Left lung (tissue), 4 donors: ENCODE measurements at regions not wholly inside any gene's neighbourhood (a gene's known extent, or its start where the extent isn't known, plus 50 kb on each side); places are given as distances from the start of the nearest gene placed in this dataset.
"Not testable (repeated sequence)": the region's sequence is repeated elsewhere in the genome, so short reads cannot be mapped to it uniquely, and the experiment has no call there.

Experiments used
- ATAC-seq: fragments of 200-7000 bp; cut with Tn5 transposase; one replicate; pipeline ENCODE4 v1.9.1; 2020; ENCODE audit warnings: moderate library complexity
- DNase-seq, 4 donors: peaks; one replicate each; pipeline ENCODE4 v3.0.0-alpha.2; 2013 to 2020
- H3K27ac ChIP-seq, 2 donors: fragments of 200-600 bp; sonication (generic) in 1 of 2; one replicate each; pipeline versions ENCODE4 v1.5.0 to v1.8.0; 2020 to 2021
- H3K27me3 ChIP-seq, 2 donors: fragments of 200-600 bp; sonication (generic) in 1 of 2; one replicate each; pipeline versions ENCODE4 v1.5.0 to v1.8.0; 2020 to 2021
- H3K36me3 ChIP-seq, 2 donors: fragments of 200-600 bp; sonication (generic) in 1 of 2; one replicate each; pipeline versions ENCODE4 v1.5.0 to v1.8.0; 2020 to 2021
- H3K4me1 ChIP-seq, 2 donors: fragments of 200-600 bp; one replicate each; pipeline ENCODE4 v1.8.0; 2021
- H3K4me3 ChIP-seq, 2 donors: fragments of 200-600 bp; sonication (generic) in 1 of 2; one replicate each; pipeline versions ENCODE4 v1.5.0 to v1.8.0; 2020 to 2021; ENCODE audit warnings: mild to moderate bottlenecking in 1 of 2
- H3K9me3 ChIP-seq, 2 donors: fragments of 200-600 bp; sonication (generic) in 1 of 2; one replicate each; pipeline versions ENCODE4 v1.5.0 to v1.8.0; 2020 to 2021
- CTCF ChIP-seq, 2 donors: fragments of 200-600 bp; sonication (generic) in 1 of 2; IDR thresholded peaks; one replicate each; pipeline versions ENCODE4 v1.5.0 to v1.8.0; 2021; ENCODE audit warnings: antibody characterized with exemption in 2 of 2
- intact Hi-C, 2 donors: fragments of 100-400 bp; cut with DNase I; formaldehyde crosslinking; loops; one replicate each; pipeline versions ENCODE4 v1.11.2 to v1.14.2; 2022
- donor health status: DM: no; HTN: yes; CAD: no.
- donor health status: DM: no; HTN: no; CAD: no.

DNA sequence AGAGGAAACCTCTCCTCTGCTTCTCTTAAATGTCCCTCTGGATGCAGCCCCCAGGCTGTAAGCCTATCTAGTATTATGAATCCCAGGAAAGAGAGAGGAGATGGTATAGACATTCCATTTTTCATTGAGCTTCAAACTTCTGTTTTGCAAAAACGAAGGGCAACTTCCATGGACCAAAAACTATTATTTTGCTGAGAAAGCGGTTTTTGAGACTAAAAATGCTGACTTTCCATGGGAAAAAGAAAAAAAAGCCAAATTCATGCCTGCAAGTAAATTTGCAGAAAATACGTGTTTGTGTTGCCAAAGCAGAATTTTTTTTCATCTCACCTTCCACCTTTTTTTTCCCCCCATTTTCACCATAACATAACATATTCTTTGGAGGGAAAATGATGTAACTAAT is 272.5 kb upstream of the CELF4 start:
- H3K36me3 ChIP-seq: no peaks in the 10 kb centered on the region
- DNase-seq: no peak

GRCh38 chr18:37836071-37836970 is 270.7 kb upstream of the CELF4 start:
- TF ChIP-seq CTCF (IDR thresholded peaks at IDR 0.05): no peak
- intact Hi-C loops: no loop called here
- H3K27me3 ChIP-seq: no peaks in the 10 kb centered on the region
- H3K4me3 ChIP-seq: no peak overlapping the region
- H3K4me1 ChIP-seq: no peaks in the 10 kb centered on the region
- no peaks in the 10 kb centered on the region for H3K36me3 ChIP-seq
- no peak overlapping the region for H3K27ac ChIP-seq
- no peak for ATAC-seq
- H3K9me3 ChIP-seq: peaks cover 0 to 10% of the 10 kb centered on the region in 2 donors
- no peak for DNase-seq

More for the DNA sequence above, 272.5 kb upstream of the CELF4 start:
- Histone ChIP-seq H3K4me3 (no peak overlapping the region), H3K27me3 (no peaks in the 10 kb centered on the region), H3K9me3 (no peaks in the 10 kb centered on the region), H3K27ac (no peak overlapping the region), H3K4me1 (no peaks in the 10 kb centered on the region)
- no peak for ATAC-seq
- intact Hi-C loops: no loop called here
- TF ChIP-seq CTCF (IDR thresholded peaks at IDR 0.05): no peak

DNA sequence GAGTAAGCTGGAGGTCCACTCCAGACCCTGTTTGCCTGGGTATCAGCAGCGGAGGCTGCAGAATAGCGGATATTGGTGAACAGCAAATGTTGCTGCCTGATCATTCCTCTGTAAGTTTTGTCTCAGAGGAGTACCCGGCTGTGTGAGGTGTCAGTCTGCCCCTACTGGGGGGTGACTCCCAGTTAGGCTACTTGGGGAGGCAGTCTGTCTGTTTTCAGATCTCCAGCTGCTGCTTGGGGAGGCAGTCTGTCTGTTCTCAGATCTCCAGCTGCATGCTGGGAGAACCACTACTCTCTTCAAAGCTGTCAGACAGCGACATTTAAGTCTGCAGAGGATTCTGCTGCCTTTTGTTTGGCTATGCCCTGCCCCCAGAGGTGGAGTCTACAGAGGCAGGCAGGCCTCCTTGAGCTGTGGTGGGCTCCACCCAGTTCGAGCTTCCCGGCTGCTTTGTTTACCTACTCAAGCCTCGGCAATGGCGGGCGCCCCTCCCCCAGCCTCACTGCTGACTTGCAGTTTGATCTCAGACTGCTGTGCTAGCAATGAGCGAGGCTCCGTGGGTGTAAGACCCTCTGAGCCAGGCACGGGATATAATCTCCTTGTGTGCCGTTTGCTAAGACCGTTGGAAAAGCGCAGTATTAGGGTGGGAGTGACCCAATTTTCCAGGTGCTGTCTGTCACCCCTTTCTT is 266.6 kb upstream of the CELF4 start:
- H3K9me3 ChIP-seq, H3K36me3 ChIP-seq, intact Hi-C loops, ATAC-seq, H3K4me3 ChIP-seq, H3K27ac ChIP-seq, H3K4me1 ChIP-seq, H3K27me3 ChIP-seq: not testable (repeated sequence)
- DNase-seq: peak in 1 of 4 donors; percentile 42

GRCh38 chr18:37812961-37813360 is 247.4 kb upstream of the CELF4 start:
- intact Hi-C loops: no loop called here
- no peak overlapping the region for H3K4me3 ChIP-seq
- no peaks in the 10 kb centered on the region for H3K4me1 ChIP-seq
- H3K27ac ChIP-seq: no peak overlapping the region
- no peak for TF ChIP-seq CTCF (IDR thresholded peaks at IDR 0.05)
- no peaks in the 10 kb centered on the region for H3K27me3 ChIP-seq
- ATAC-seq (no peak), DNase-seq (no peak)
- H3K9me3 ChIP-seq: peaks cover 0 to 14% of the 10 kb centered on the region in 2 donors
- H3K36me3 ChIP-seq: no peaks in the 10 kb centered on the region

- no peak overlapping the region for H3K4me3 ChIP-seq
- H3K27ac ChIP-seq: no peak overlapping the region
- ATAC-seq: no peak
- H3K9me3 ChIP-seq: peaks cover 0 to 21% of the 10 kb centered on the region in 2 donors
- intact Hi-C loops: no loop called here
- no peak for TF ChIP-seq CTCF (IDR thresholded peaks at IDR 0.05)
- H3K36me3 ChIP-seq: no peaks in the 10 kb centered on the region
- H3K4me1 ChIP-seq: no peaks in the 10 kb centered on the region
- DNase-seq: no peak
- no peaks in the 10 kb centered on the region for H3K27me3 ChIP-seq
Observed at GRCh38 chr18:37805773-37806404, 240.3 kb upstream of the CELF4 start.
